SJCRH30 (cell line): ENCODE measurements at regions not wholly inside any gene's neighbourhood (a gene's known extent, or its start where the extent isn't known, plus 50 kb on each side); places are given as distances from the start of the nearest gene placed in this dataset.
A peak's percentile ranks its signal among the peaks of the same experiment; 100 is the strongest.
"Not testable (repeated sequence)": the region's sequence is repeated elsewhere in the genome, so short reads cannot be mapped to it uniquely, and the experiment has no call there.

Source experiments
- DNase-seq, 2 experiments: peaks; one replicate each; pipeline ENCODE4 v3.0.0-alpha.2; 2015 to 2020
- H3K27ac ChIP-seq: fragments of 250-450 bp; sonication (Bioruptor Pico); 2 replicates; pipeline ENCODE4 v1.5.1; 2020; ENCODE audit warnings: mild to moderate bottlenecking, moderate library complexity
- H3K27me3 ChIP-seq: fragments of 250-450 bp; sonication (Bioruptor Pico); 2 replicates; pipeline ENCODE4 v1.5.1; 2020; ENCODE audit warnings: mild to moderate bottlenecking, moderate library complexity
- H3K36me3 ChIP-seq: fragments of 250-450 bp; sonication (Bioruptor Pico); 2 replicates; pipeline ENCODE4 v1.5.1; 2020; ENCODE audit warnings: mild to moderate bottlenecking, moderate library complexity
- H3K4me1 ChIP-seq: fragments of 250-450 bp; sonication (Bioruptor Pico); 2 replicates; pipeline ENCODE4 v1.5.1; 2020; ENCODE audit warnings: mild to moderate bottlenecking, moderate library complexity
- H3K4me3 ChIP-seq: fragments of 250-450 bp; sonication (Bioruptor Pico); 2 replicates; pipeline ENCODE4 v1.5.1; 2020; ENCODE audit warnings: mild to moderate bottlenecking, moderate library complexity
- H3K9me3 ChIP-seq: fragments of 250-450 bp; sonication (Bioruptor Pico); replicated peaks from 2 replicates; pipeline ENCODE4 v1.5.1; 2020; ENCODE audit warnings: mild to moderate bottlenecking, moderate library complexity

DNA sequence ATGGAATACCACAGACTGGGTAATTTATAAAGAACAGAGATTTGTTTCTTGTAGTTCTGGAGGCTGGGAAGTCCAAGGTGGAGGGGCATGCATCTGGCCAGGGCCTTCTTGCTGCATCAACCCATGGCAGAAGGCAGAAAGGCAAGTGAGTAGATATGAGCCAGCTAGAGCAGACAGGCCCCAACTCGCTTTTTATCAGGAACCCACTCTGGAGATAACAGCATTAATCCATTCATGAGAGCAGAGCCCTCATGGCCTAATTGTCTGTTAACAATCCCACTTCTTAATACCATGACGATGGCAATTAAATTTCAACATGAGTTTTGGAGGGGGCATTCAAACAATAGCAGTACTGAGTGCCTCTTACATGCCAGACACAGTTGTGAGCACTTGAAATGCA is 87.2 kb upstream of the SOX13 start:
- Histone ChIP-seq H3K27me3 (peaks cover 9% of the 10 kb centered on the region; the same call in 1 of the 2 replicates), H3K9me3 (no peaks in the 10 kb centered on the region), H3K36me3 (no peaks in the 10 kb centered on the region), H3K4me1 (peaks cover 6% of the 10 kb centered on the region; the same call in 1 of the 2 replicates), H3K4me3 (no peak overlapping the region), H3K27ac (no peak overlapping the region)
- no peak for DNase-seq

- Histone ChIP-seq H3K27me3 (peaks cover 9% of the 10 kb centered on the region; the same call in 1 of the 2 replicates), H3K4me1 (peaks cover 6% of the 10 kb centered on the region; the same call in 1 of the 2 replicates), H3K4me3 (no peak overlapping the region), H3K27ac (no peak overlapping the region), H3K9me3 (no peaks in the 10 kb centered on the region), H3K36me3 (no peaks in the 10 kb centered on the region)
- no peak for DNase-seq
Observed at GRCh38 chr1:203986887-203987461, 85.9 kb upstream of the SOX13 start.

DNA sequence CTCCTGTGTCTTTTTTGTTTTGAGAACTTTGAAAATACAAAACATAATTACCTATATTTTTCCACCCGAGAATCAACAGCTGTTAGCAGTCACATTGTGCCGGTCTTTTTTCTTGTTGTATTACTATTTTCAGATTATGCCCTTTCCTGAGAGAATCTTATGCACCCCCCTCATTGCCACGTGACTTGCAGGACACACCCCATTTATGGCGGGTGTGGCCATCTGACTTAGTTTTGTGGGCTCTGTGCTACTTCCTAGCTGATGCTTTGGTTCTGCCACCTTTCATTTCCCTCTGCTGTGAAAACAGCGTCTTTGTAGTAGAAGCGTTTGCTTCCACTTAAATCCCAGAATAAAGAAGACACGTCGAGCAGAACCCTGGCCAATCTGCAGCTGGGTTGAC is 82.8 kb upstream of the SOX13 start:
- Histone ChIP-seq H3K4me1 (peaks cover 4% of the 10 kb centered on the region; the same call in 1 of the 2 replicates), H3K36me3 (no peaks in the 10 kb centered on the region), H3K27me3 (peaks cover 11% of the 10 kb centered on the region; the same call in 1 of the 2 replicates), H3K4me3 (no peak overlapping the region), H3K9me3 (no peaks in the 10 kb centered on the region), H3K27ac (no peak overlapping the region)
- no peak for DNase-seq

DNA sequence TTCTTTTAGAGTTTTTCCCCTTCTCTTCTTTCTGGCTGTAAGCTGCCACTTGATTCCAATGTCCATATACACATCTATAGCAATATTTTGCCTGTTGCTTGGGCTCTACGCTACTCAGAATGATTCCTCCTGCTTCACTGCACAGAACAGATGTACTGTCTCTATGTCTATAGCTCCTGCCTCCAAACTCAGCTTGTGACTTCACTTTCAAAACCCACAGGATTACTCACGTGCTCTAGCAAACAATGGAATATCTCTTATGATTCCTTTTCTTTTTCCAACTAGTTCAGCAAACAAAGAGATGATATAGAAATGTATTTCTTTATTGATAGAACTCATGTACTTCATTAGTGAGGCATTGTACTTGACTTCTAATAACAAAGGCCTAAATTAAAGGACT is 80.5 kb upstream of the SOX13 start:
- Histone ChIP-seq H3K4me3 (no peak overlapping the region), H3K9me3 (no peaks in the 10 kb centered on the region)
- no peak for DNase-seq

GRCh38 chr1:203993256-203993655 is 79.7 kb upstream of the SOX13 start:
- no peak for DNase-seq
- Histone ChIP-seq H3K27me3 (0 out of 2 replicates have a peak, but pooled peaks cover 12% of the 10 kb centered on the region), H3K27ac (no peak overlapping the region), H3K36me3 (no peaks in the 10 kb centered on the region), H3K4me3 (no peak overlapping the region), H3K9me3 (no peaks in the 10 kb centered on the region), H3K4me1 (no peaks in the 10 kb centered on the region)

More for the DNA sequence above, 80.5 kb upstream of the SOX13 start:
- Histone ChIP-seq H3K27ac (no peak overlapping the region), H3K27me3 (peaks cover 12% of the 10 kb centered on the region; the same call in 1 of the 2 replicates), H3K36me3 (no peaks in the 10 kb centered on the region), H3K4me1 (no peaks in the 10 kb centered on the region)

GRCh38 chr1:203995228-203995627 is 77.7 kb upstream of the SOX13 start:
- Histone ChIP-seq H3K4me3 (no peak overlapping the region), H3K27ac (no peak overlapping the region), H3K4me1 (no peaks in the 10 kb centered on the region), H3K36me3 (no peaks in the 10 kb centered on the region), H3K27me3 (0 out of 2 replicates have a peak, but pooled peaks cover 8% of the 10 kb centered on the region), H3K9me3 (no peaks in the 10 kb centered on the region; the same call in 1 of the 2 replicates)
- DNase-seq = no peak

GRCh38 chr1:203996126-203996525 is 76.8 kb upstream of the SOX13 start:
- H3K4me1 ChIP-seq = no peaks in the 10 kb centered on the region
- H3K9me3 ChIP-seq = no peaks in the 10 kb centered on the region; the same call in 1 of the 2 replicates
- no peak overlapping the region for H3K4me3 ChIP-seq
- H3K27ac ChIP-seq = no peak overlapping the region
- DNase-seq = peak; percentile 31 to 33
- no peaks in the 10 kb centered on the region for H3K36me3 ChIP-seq
- H3K27me3 ChIP-seq = 0 out of 2 replicates have a peak, but pooled peaks cover 3% of the 10 kb centered on the region

GRCh38 chr1:203998571-203998970 is 74.3 kb upstream of the SOX13 start:
- not testable (repeated sequence) for H3K4me1 ChIP-seq, H3K4me3 ChIP-seq, DNase-seq, H3K27ac ChIP-seq, H3K9me3 ChIP-seq, H3K36me3 ChIP-seq, H3K27me3 ChIP-seq

GRCh38 chr1:203999618-204000017 is 73.3 kb upstream of the SOX13 start:
- no peak for DNase-seq
- Histone ChIP-seq H3K27me3 (0 out of 2 replicates have a peak, but pooled peaks cover 3% of the 10 kb centered on the region), H3K4me1 (no peaks in the 10 kb centered on the region), H3K27ac (no peak overlapping the region), H3K36me3 (no peaks in the 10 kb centered on the region), H3K4me3 (no peak overlapping the region), H3K9me3 (no peaks in the 10 kb centered on the region; the same call in 1 of the 2 replicates)

DNA sequence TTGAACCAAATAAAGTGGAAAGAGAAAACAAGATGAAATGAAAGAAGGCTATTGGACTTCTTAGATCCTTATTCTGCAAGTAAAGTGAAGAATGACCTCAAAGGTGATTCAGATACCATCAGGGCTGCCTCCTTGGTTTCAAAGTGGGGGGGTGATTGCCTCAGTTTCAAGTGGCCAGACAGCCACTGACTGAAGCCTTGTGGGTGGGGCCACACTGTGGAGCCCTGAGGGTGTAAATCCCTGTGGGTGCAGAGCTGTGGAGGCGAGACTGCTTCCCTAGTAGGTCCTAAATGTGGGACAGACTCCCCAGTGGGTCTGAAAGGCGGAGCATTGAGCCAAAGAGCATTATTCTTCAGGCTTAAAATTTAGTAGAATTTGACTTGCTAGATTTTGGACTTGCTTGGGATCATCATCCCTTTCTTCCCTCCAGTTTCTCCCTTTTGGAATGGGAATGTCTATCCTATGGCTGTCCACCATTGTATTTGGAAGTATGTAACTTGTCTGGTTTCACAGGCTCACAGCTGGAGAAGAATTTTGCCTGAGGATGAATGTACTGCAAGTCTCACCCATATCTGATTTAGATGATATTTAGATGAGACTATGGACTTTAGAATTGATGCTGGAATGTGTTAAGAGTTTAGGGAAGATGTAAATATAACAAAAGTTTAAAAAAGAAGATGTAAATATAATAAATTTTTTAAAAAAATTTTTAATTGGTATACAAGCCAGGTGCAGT is 71.6 kb upstream of the SOX13 start:
- no peaks in the 10 kb centered on the region for H3K4me1 ChIP-seq
- H3K27ac ChIP-seq = no peak overlapping the region
- no peaks in the 10 kb centered on the region; the same call in 1 of the 2 replicates for H3K9me3 ChIP-seq
- no peaks in the 10 kb centered on the region for H3K27me3 ChIP-seq
- no peaks in the 10 kb centered on the region for H3K36me3 ChIP-seq
- no peak for DNase-seq
- no peak overlapping the region for H3K4me3 ChIP-seq

- Histone ChIP-seq H3K4me1 (no peaks in the 10 kb centered on the region), H3K4me3 (no peak overlapping the region), H3K9me3 (no peaks in the 10 kb centered on the region; the same call in 1 of the 2 replicates), H3K27ac (no peak overlapping the region), H3K36me3 (no peaks in the 10 kb centered on the region), H3K27me3 (no peaks in the 10 kb centered on the region)
- DNase-seq = no peak
Observed at GRCh38 chr1:204002614-204003013, 70.3 kb upstream of the SOX13 start.

DNA sequence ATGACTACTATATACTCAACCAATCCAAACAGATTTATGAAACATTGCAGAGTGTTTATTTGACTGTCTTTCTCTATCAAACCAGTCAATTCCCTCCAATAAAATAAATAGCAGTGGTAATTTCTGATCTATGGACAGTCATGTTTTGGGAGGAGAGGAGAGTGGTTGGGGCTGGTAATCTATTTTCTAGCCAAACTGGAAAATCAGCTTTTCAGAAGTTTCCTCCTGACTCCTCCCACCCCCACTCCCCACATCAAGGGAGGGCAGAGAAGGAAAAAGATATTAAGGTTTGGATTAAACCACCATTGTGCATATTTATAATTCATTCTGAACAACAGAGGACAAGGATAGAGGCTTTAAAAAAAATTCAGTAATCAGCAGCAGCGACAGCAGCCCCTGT is 69.4 kb upstream of the SOX13 start:
- no peaks in the 10 kb centered on the region for H3K27me3 ChIP-seq
- H3K4me3 ChIP-seq = no peak overlapping the region
- DNase-seq = no peak
- H3K36me3 ChIP-seq = no peaks in the 10 kb centered on the region
- no peaks in the 10 kb centered on the region; the same call in 1 of the 2 replicates for H3K9me3 ChIP-seq
- no peaks in the 10 kb centered on the region for H3K4me1 ChIP-seq
- H3K27ac ChIP-seq = no peak overlapping the region

GRCh38 chr1:204011426-204011825 is 61.5 kb upstream of the SOX13 start:
- no peaks in the 10 kb centered on the region for H3K36me3 ChIP-seq
- H3K4me3 ChIP-seq = no peak overlapping the region
- no peaks in the 10 kb centered on the region for H3K9me3 ChIP-seq
- no peak overlapping the region for H3K27ac ChIP-seq
- no peak for DNase-seq
- H3K27me3 ChIP-seq = no peaks in the 10 kb centered on the region
- no peaks in the 10 kb centered on the region for H3K4me1 ChIP-seq

DNA sequence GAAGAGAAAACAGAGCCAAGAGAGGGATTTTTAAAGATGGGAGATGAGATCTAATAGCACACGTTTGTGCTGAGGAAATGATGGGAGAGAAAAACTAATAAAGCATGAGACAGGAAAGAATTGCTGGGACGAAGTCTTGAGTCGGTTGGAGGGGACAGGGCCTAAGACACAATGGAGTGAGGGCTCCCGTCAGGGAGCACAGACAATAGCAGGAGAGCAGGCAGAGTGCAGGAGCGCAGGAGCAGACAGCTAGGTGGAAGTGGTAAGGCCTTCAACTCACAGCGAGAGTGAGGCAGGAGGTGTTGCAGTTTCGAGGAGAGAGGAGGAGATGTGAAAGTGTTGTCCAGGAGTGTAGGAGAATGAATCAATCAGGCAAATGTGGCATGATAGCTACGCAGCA is 59.9 kb upstream of the SOX13 start:
- H3K27ac ChIP-seq = no peak overlapping the region
- H3K27me3 ChIP-seq = 0 out of 2 replicates have a peak, but pooled peaks cover 2% of the 10 kb centered on the region
- DNase-seq = no peak
- no peak overlapping the region for H3K4me3 ChIP-seq
- H3K4me1 ChIP-seq = no peaks in the 10 kb centered on the region
- H3K9me3 ChIP-seq = 0 out of 2 replicates have a peak, but pooled peaks cover 2% of the 10 kb centered on the region
- no peaks in the 10 kb centered on the region for H3K36me3 ChIP-seq

DNA sequence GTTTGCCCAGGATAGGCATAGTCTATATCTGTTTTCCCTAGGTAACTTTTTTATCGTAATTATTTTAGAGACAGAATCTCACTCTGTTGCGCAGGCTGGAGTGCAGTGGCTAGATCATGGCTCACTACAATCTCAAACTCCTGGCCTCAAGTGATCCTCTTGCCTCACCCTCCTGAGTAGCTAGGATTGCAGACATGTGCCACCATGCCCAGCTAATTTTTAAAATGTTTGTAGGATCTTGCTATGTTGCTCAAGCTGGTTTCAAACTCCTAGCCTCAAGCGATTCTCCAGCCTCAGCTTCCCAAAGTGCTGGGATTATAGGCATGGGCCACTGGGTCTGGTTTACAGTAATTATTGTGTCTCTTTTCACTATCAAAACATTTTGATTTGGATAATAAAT is 58.6 kb upstream of the SOX13 start:
- Histone ChIP-seq H3K4me1 (no peaks in the 10 kb centered on the region), H3K4me3 (no peak overlapping the region), H3K27me3 (0 out of 2 replicates have a peak, but pooled peaks cover 2% of the 10 kb centered on the region), H3K9me3 (0 out of 2 replicates have a peak, but pooled peaks cover 2% of the 10 kb centered on the region), H3K27ac (no peak overlapping the region), H3K36me3 (no peaks in the 10 kb centered on the region)
- no peak for DNase-seq
